Endothelial cell of umbilical vein (primary cell): ENCODE measurements at regions not wholly inside any gene's neighbourhood (a gene's known extent, or its start where the extent isn't known, plus 50 kb on each side); places are given as distances from the start of the nearest gene placed in this dataset.

Experiments used
- BruUV-seq: library from RNA; stranded (reverse); fragments of 400-500 nt; replicated peaks from 2 replicates; lab custom pipeline; 2021; lab: Mats Ljungman, UMichigan
- CTCF ChIA-PET: fragments of 300-600, 350-600 bp; sonication (Branson Sonifier 250); formaldehyde crosslinking; loops from one replicate; lab custom pipeline; 2021; ENCODE audit warnings: antibody characterized with exemption, inconsistent platforms; lab: Charles Lee
- POLR2A ChIA-PET: fragments of 300-600, 350-600 bp; sonication (Branson Sonifier 250); formaldehyde crosslinking; loops from one replicate; lab custom pipeline; 2021; ENCODE audit warnings: antibody characterized with exemption, inconsistent platforms; lab: Charles Lee
- DNase-seq: peaks from one replicate; pipeline ENCODE4 v3.0.0-alpha.2; 2011; ENCODE audit warnings: low read depth, low spot score
- FAIRE-seq: peaks from 2 replicates; lab custom pipeline; 2011; peaks lifted over from hg19 to GRCh38; lab: Jason Lieb, UNC
- H2AFZ ChIP-seq: 2 replicates; pipeline ENCODE4 v1.6.0; 2012; ENCODE audit warnings: low read depth, low read length, control low read depth, inconsistent platforms
- H3K27ac ChIP-seq: 2 replicates; pipeline ENCODE4 v1.5.1; 2011; ENCODE audit warnings: low read depth, mild to moderate bottlenecking, control low read depth, low read length, moderate library complexity; ENCODE audit not compliant: insufficient read depth
- H3K27me3 ChIP-seq, 2 experiments: 2 replicates each; pipeline versions ENCODE4 v1.6.0 to v1.6.1; 2011; ENCODE audit warnings: low read length in 2 of 2, mixed read lengths in 1 of 2; ENCODE audit not compliant: control insufficient read depth in 2 of 2, insufficient read depth in 2 of 2
- H3K36me3 ChIP-seq, 2 experiments: 2 replicates in 1 of 2; 3 replicates in 1 of 2; pipeline ENCODE4 v1.5.1; 2011; ENCODE audit warnings: low read length in 2 of 2, mild to moderate bottlenecking in 1 of 2, moderate library complexity in 1 of 2; ENCODE audit not compliant: control insufficient read depth in 2 of 2, insufficient read depth in 2 of 2; ENCODE audit errors: extremely low read depth in 1 of 2
- H3K4me1 ChIP-seq: 3 replicates; pipeline ENCODE4 v1.5.1; 2011; ENCODE audit warnings: mild to moderate bottlenecking, low read length; ENCODE audit not compliant: control insufficient read depth, insufficient read depth; ENCODE audit errors: extremely low read depth
- H3K4me2 ChIP-seq: 2 replicates; pipeline ENCODE4 v1.6.1; 2011; ENCODE audit warnings: low read length, control low read depth, mixed read lengths; ENCODE audit not compliant: insufficient read depth
- H3K4me3 ChIP-seq, 3 experiments: fragments of 200-600 bp in 1 of 3; sonication (generic), shearing (Covaris generic) in 1 of 3; replicated peaks in 1 of 3; 2 replicates each; pipeline ENCODE4 v1.5.1; 2011 to 2016; ENCODE audit warnings: control low read depth in 3 of 3, low read length in 3 of 3, mild to moderate bottlenecking in 2 of 3, inconsistent platforms in 1 of 3, low read depth in 1 of 3, moderate library complexity in 1 of 3; ENCODE audit not compliant: insufficient read depth in 1 of 3
- H3K79me2 ChIP-seq: 2 replicates; pipeline ENCODE4 v1.6.0; 2012; ENCODE audit warnings: low read length, inconsistent platforms; ENCODE audit not compliant: control insufficient read depth, insufficient read depth
- H3K9ac ChIP-seq: replicated peaks from 2 replicates; pipeline ENCODE3; 2011; ENCODE audit warnings: low read length, control low read depth; ENCODE audit not compliant: insufficient read depth; ENCODE audit errors: extremely low read depth
- H3K9me1 ChIP-seq: replicated peaks from 3 replicates; pipeline ENCODE4 v1.6.0; 2011; ENCODE audit warnings: mild to moderate bottlenecking, low read length; ENCODE audit not compliant: control insufficient read depth, insufficient read depth; ENCODE audit errors: extremely low read depth
- H3K9me3 ChIP-seq: replicated peaks from 2 replicates; pipeline ENCODE4 v1.5.1; 2012; ENCODE audit warnings: low read length, inconsistent platforms; ENCODE audit not compliant: control insufficient read depth, insufficient read depth
- H4K20me1 ChIP-seq: replicated peaks from 2 replicates; pipeline ENCODE3; 2011; ENCODE audit warnings: mild to moderate bottlenecking, low read length; ENCODE audit not compliant: control insufficient read depth, insufficient read depth; ENCODE audit errors: extremely low read depth
- CTCF ChIP-seq, 2 donors: IDR thresholded peaks; 1 replicate in 1 of 2; 2 replicates in 1 of 2; pipeline ENCODE4 v1.5.1; 2011; ENCODE audit warnings: low read length in 2 of 2, mild to moderate bottlenecking in 2 of 2, moderate library complexity in 2 of 2, control low read depth in 1 of 2, inconsistent platforms in 1 of 2, low read depth in 1 of 2; ENCODE audit not compliant: insufficient read depth in 1 of 2; ENCODE audit errors: extremely low read depth in 1 of 2
- EZH2 ChIP-seq: IDR thresholded peaks from 2 replicates; pipeline ENCODE4 v1.6.1; 2012; ENCODE audit warnings: borderline replicate concordance, low read depth, mild to moderate bottlenecking, moderate library complexity, low read length, inconsistent platforms; ENCODE audit not compliant: severe bottlenecking
- FOS ChIP-seq: IDR thresholded peaks from 2 replicates; pipeline ENCODE4 v1.6.1; 2011; ENCODE audit warnings: mild to moderate bottlenecking, low read length, moderate library complexity, borderline replicate concordance; ENCODE audit not compliant: insufficient read depth
- GATA2 ChIP-seq: IDR thresholded peaks from 2 replicates; pipeline ENCODE4 v1.7.0; 2011; ENCODE audit warnings: low read depth, mild to moderate bottlenecking, moderate library complexity, mixed read lengths, low read length; ENCODE audit not compliant: insufficient read length, insufficient read depth
- JUN ChIP-seq: IDR thresholded peaks from 2 replicates; pipeline ENCODE4 v1.6.1; 2011; ENCODE audit warnings: borderline replicate concordance, low read depth; ENCODE audit not compliant: insufficient read length, insufficient read depth
- MAX ChIP-seq: IDR thresholded peaks from 2 replicates; pipeline ENCODE4 v1.6.1; 2011; ENCODE audit not compliant: insufficient read depth, insufficient read length
- MYC ChIP-seq: IDR thresholded peaks from one replicate; pipeline ENCODE4 v1.6.1; 2011; ENCODE audit warnings: mild to moderate bottlenecking, low read depth, low read length
- POLR2A ChIP-seq: IDR thresholded peaks from 2 replicates; pipeline ENCODE4 v1.6.1; 2012; ENCODE audit warnings: low read depth, mild to moderate bottlenecking, control low read depth, low read length
- POLR2AphosphoS5 ChIP-seq: IDR thresholded peaks from 2 replicates; pipeline ENCODE4 v1.6.1; 2012; ENCODE audit warnings: low read depth, mild to moderate bottlenecking, control low read depth, low read length, moderate library complexity; ENCODE audit not compliant: insufficient read depth
- dilution Hi-C: fragments of 300-500 bp; cut with MboI; formaldehyde crosslinking; loops from one replicate; pipeline ENCODE4 v1.15.0; 2019; ENCODE audit warnings: low sequenced_read_pairs; ENCODE audit not compliant: extremely low pct_ligation_motif_present
- intact Hi-C: fragments of 100-400 bp; cut with micrococcal nuclease; formaldehyde crosslinking; loops from one replicate; pipeline ENCODE4 v1.10.0; 2022

GRCh38 chr6:61203966-61204496, 1082.0 kb downstream of the KHDRBS2 start:
- ChIA-PET CTCF (no interaction called here), POLR2A (no interaction called here)
- Histone ChIP-seq H3K27ac (no peak overlapping the region), H3K27me3 (no peaks in the 10 kb centered on the region), H3K4me3 (no peak overlapping the region), H3K4me2 (no peak overlapping the region), H3K79me2 (no peaks in the 10 kb centered on the region), H3K9me3 (peaks cover 5% of the 10 kb centered on the region), H3K4me1 (no peaks in the 10 kb centered on the region), H3K36me3 (no peaks in the 10 kb centered on the region), H3K9ac (no peak overlapping the region), H4K20me1 (no peaks in the 10 kb centered on the region), H2AFZ (no peak overlapping the region), H3K9me1 (no peaks in the 10 kb centered on the region)
- intact Hi-C loops (no loop called here), dilution Hi-C loops (no loop called here)
- TF ChIP-seq MAX (no peak), POLR2AphosphoS5 (no peak), GATA2 (no peak), EZH2 (no peak), CTCF (IDR thresholded peaks at IDR 0.05; ENCODE audit: extremely low read depth in 1 of 2, insufficient read depth in 1 of 2, low read depth in 1 of 2, low read length in 2 of 2) (no peak), JUN (no peak), POLR2A (no peak), FOS (no peak), MYC (no peak)
- no TSS peak for BruUV-seq
- DNase-seq (no peak), FAIRE-seq (no peak)
